HCT116 (cell line): ENCODE measurements at regions not wholly inside any gene's neighbourhood (a gene's known extent, or its start where the extent isn't known, plus 50 kb on each side); places are given as distances from the start of the nearest gene placed in this dataset.

Experiments
- ATAC-seq: fragments of 200-7000 bp; cut with Tn5 transposase; 2 replicates; pipeline ENCODE4 v1.9.1; 2020; ENCODE audit warnings: mild to moderate bottlenecking, moderate library complexity
- BruUV-seq: library from RNA; stranded (reverse); fragments of 400-500 nt; replicated peaks from 2 replicates; lab custom pipeline; 2021; lab: Mats Ljungman, UMichigan
- CTCF ChIA-PET: fragments of 300-600 bp; sonication (Branson Sonifier 250); formaldehyde crosslinking; loops from one replicate; lab custom pipeline; 2021; ENCODE audit warnings: antibody characterized with exemption; lab: Charles Lee
- POLR2A ChIA-PET: fragments of 300-600, 350-600 bp; sonication (Branson Sonifier 250); formaldehyde crosslinking; loops from one replicate; lab custom pipeline; 2021; ENCODE audit warnings: antibody characterized with exemption; lab: Charles Lee
- RAD21 ChIA-PET, 2 experiments: fragments of 300-600 bp; sonication (Branson Sonifier 250); formaldehyde crosslinking; loops; one replicate each; lab custom pipeline; 2023; ENCODE audit warnings: low total read pairs in 2 of 2; ENCODE audit not compliant: uncharacterized antibody in 2 of 2, unreplicated experiment in 2 of 2, low non-redundant PET in 1 of 2; lab: Charles Lee
- DNase-seq: peaks from one replicate; pipeline ENCODE4 v3.0.0-alpha.2; 2010; ENCODE audit warnings: low read depth, low spot score
- H2AFZ ChIP-seq: fragments of 200-600 bp; shearing (Covaris generic), sonication (generic); 2 replicates; pipeline ENCODE4 v1.6.1; 2017; ENCODE audit warnings: low read depth, mixed run types, mixed read lengths, antibody characterized with exemption, low read length; ENCODE audit not compliant: poor library complexity, severe bottlenecking
- H3K27ac ChIP-seq: 2 replicates; pipeline ENCODE4 v1.5.1; 2012; ENCODE audit warnings: low read depth, low read length
- H3K27me3 ChIP-seq: fragments of 200-600 bp; sonication (generic); 2 replicates; pipeline ENCODE4 v1.6.1; 2016; ENCODE audit warnings: mixed run types, low read length, mixed read lengths; ENCODE audit not compliant: insufficient read depth
- H3K36me3 ChIP-seq, 2 experiments: fragments of 200-500 bp in 1 of 2; fragments of 200-600 bp in 1 of 2; sonication (Bioruptor generic) in 1 of 2; sonication (generic) in 1 of 2; 2 replicates each; pipeline versions ENCODE4 v1.5.1 to v1.6.1; 2014 to 2016; ENCODE audit warnings: low read length in 2 of 2, inconsistent platforms in 1 of 2, mixed read lengths in 1 of 2, mixed run types in 1 of 2; ENCODE audit not compliant: insufficient read depth in 2 of 2, control insufficient read depth in 1 of 2
- H3K4me1 ChIP-seq, 2 experiments: fragments of 200-600 bp in 1 of 2; sonication (generic) in 1 of 2; 2 replicates each; pipeline versions ENCODE4 v1.5.1 to v1.6.1; 2012 to 2017; ENCODE audit warnings: low read length in 2 of 2, inconsistent platforms in 1 of 2, mild to moderate bottlenecking in 1 of 2, mixed read lengths in 1 of 2, mixed run types in 1 of 2, moderate library complexity in 1 of 2; ENCODE audit not compliant: insufficient read depth in 2 of 2, control insufficient read depth in 1 of 2
- H3K4me2 ChIP-seq: fragments of 200-600 bp; sonication (generic); 2 replicates; pipeline ENCODE4 v1.6.1; 2017; ENCODE audit warnings: mixed run types, low read length, mixed read lengths
- H3K4me3 ChIP-seq, 2 experiments: fragments of 200-600 bp in 1 of 2; sonication (generic) in 1 of 2; replicated peaks in 1 of 2; 2 replicates each; pipeline ENCODE4 v1.5.1; 2011 to 2016; ENCODE audit warnings: low read length in 2 of 2, control low read depth in 1 of 2, low read depth in 1 of 2, mild to moderate bottlenecking in 1 of 2, mixed read lengths in 1 of 2, mixed run types in 1 of 2
- H3K79me2 ChIP-seq: fragments of 200-600 bp; sonication (generic); 2 replicates; pipeline ENCODE4 v1.6.1; 2017; ENCODE audit warnings: mild to moderate bottlenecking, mixed run types, low read length, moderate library complexity, mixed read lengths; ENCODE audit not compliant: insufficient read depth
- H3K9ac ChIP-seq: fragments of 200-600 bp; sonication (generic); 2 replicates; pipeline ENCODE4 v1.6.1; 2016; ENCODE audit warnings: low read length, mixed read lengths
- H3K9me2 ChIP-seq: fragments of 200-600 bp; sonication (generic), shearing (Covaris generic); 2 replicates; pipeline ENCODE4 v1.6.1; 2017; ENCODE audit warnings: mixed run types, mild to moderate bottlenecking, moderate library complexity; ENCODE audit not compliant: insufficient read depth
- H3K9me3 ChIP-seq, 2 experiments: fragments of 200-500 bp in 1 of 2; fragments of 200-600 bp in 1 of 2; sonication (Bioruptor generic) in 1 of 2; sonication (generic) in 1 of 2; 2 replicates each; pipeline ENCODE4 v1.6.1; 2014 to 2017; ENCODE audit warnings: low read length in 2 of 2, mixed read lengths in 2 of 2, inconsistent platforms in 1 of 2, low read depth in 1 of 2, mild to moderate bottlenecking in 1 of 2, mixed run types in 1 of 2, moderate library complexity in 1 of 2; ENCODE audit not compliant: control insufficient read depth in 1 of 2, insufficient read depth in 1 of 2
- H4K20me1 ChIP-seq: fragments of 200-600 bp; sonication (generic), shearing (Covaris generic); 2 replicates; pipeline ENCODE4 v1.6.1; 2017; ENCODE audit warnings: mixed run types, mild to moderate bottlenecking, moderate library complexity; ENCODE audit not compliant: insufficient read depth
- CBX3 ChIP-seq: IDR thresholded peaks from 2 replicates; pipeline ENCODE4 v1.6.1; 2012; ENCODE audit warnings: low read depth
- CEBPB ChIP-seq: IDR thresholded peaks from 2 replicates; pipeline ENCODE4 v1.6.1; 2012; ENCODE audit warnings: low read depth
- EGR1 ChIP-seq: IDR thresholded peaks from 2 replicates; pipeline ENCODE4 v1.6.1; 2012; ENCODE audit warnings: low read depth
- ELF1 ChIP-seq: IDR thresholded peaks from 2 replicates; pipeline ENCODE4 v1.6.1; 2012; ENCODE audit warnings: low read depth, borderline replicate concordance
- EZH2 ChIP-seq: fragments of 200-600 bp; sonication (generic); IDR thresholded peaks from 2 replicates; pipeline ENCODE4 v1.6.1; 2017; ENCODE audit warnings: antibody characterized with exemption, mixed run types
- EZH2phosphoT487 ChIP-seq: fragments of 200-600 bp; IDR thresholded peaks from 2 replicates; pipeline ENCODE4 v1.6.1; 2018; ENCODE audit warnings: antibody characterized with exemption, borderline replicate concordance
- FOSL1 ChIP-seq: IDR thresholded peaks from 2 replicates; pipeline ENCODE4 v1.6.1; 2012; ENCODE audit warnings: low read depth
- RAD21 ChIP-seq: IDR thresholded peaks from 2 replicates; pipeline ENCODE4 v1.6.1; 2012; ENCODE audit warnings: low read depth, mild to moderate bottlenecking
- SIN3A ChIP-seq: IDR thresholded peaks from 2 replicates; pipeline ENCODE4 v1.6.1; 2012; ENCODE audit warnings: low read depth
- SRF ChIP-seq: IDR thresholded peaks from 2 replicates; pipeline ENCODE4 v1.6.1; 2012; ENCODE audit warnings: low read depth
- ZFX ChIP-seq: fragments of 450-650 bp; IDR thresholded peaks from 2 replicates; pipeline ENCODE4 v1.6.1; 2017
- ZNF274 ChIP-seq: fragments of 200-500 bp; sonication (Bioruptor generic); IDR thresholded peaks from 2 replicates; pipeline ENCODE4 v1.6.1; 2014; ENCODE audit warnings: mild to moderate bottlenecking, low read depth, low read length, inconsistent platforms
- intact Hi-C: fragments of 100-400 bp; cut with micrococcal nuclease; formaldehyde crosslinking; loops from 2 replicates; pipeline ENCODE4 v1.10.0; 2022
- TF ChIP-seq, protein P1 (sequence below): IDR thresholded peaks from 2 replicates; pipeline ENCODE4 v1.6.1; 2012
- TF ChIP-seq, protein P2 (sequence below): IDR thresholded peaks from 2 replicates; pipeline ENCODE4 v1.6.1; 2011; ENCODE audit warnings: mild to moderate bottlenecking, low read length, moderate library complexity; ENCODE audit not compliant: insufficient replicate concordance; ENCODE audit errors: extremely low read depth
- TF ChIP-seq, protein P3 (sequence below): IDR thresholded peaks from 2 replicates; pipeline ENCODE4 v1.6.1; 2012; ENCODE audit warnings: low read depth

- ATAC-seq, result no peak
- no peak overlapping the region for H3K9ac ChIP-seq
- no peaks in the 10 kb centered on the region for H3K9me2 ChIP-seq
- intact Hi-C loops, result no loop called here
- BruUV-seq, result no TSS peak
- no peaks in the 10 kb centered on the region for H3K9me3 ChIP-seq
- H2AFZ ChIP-seq, result no peak overlapping the region
- POLR2A ChIA-PET, result no interaction called here
- H3K4me2 ChIP-seq, result no peak overlapping the region
- H3K27me3 ChIP-seq, result peaks cover 35% of the 10 kb centered on the region
- H3K27ac ChIP-seq, result no peak overlapping the region
- TF ChIP-seq ELF1 (no peak), FOSL1 (no peak), SRF (no peak), EGR1 (no peak), RAD21 (no peak), CBX3 (no peak), SIN3A (no peak)
- TF ChIP-seq, protein P1, sequence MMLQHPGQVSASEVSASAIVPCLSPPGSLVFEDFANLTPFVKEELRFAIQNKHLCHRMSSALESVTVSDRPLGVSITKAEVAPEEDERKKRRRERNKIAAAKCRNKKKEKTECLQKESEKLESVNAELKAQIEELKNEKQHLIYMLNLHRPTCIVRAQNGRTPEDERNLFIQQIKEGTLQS, result no peak
- CTCF ChIA-PET, result no interaction called here
- DNase-seq, result no peak
- no peaks in the 10 kb centered on the region; the same call in 1 of the 2 replicates for H4K20me1 ChIP-seq
- RAD21 ChIA-PET, result no interaction called here
- no peak overlapping the region for H3K4me3 ChIP-seq
- no peaks in the 10 kb centered on the region for H3K79me2 ChIP-seq
- H3K4me1 ChIP-seq, result no peaks in the 10 kb centered on the region
- no peaks in the 10 kb centered on the region for H3K36me3 ChIP-seq
These were observed 235.7 kb downstream of the ICE1 start for GRCh38 chr5:5658226-5658625.

DNA sequence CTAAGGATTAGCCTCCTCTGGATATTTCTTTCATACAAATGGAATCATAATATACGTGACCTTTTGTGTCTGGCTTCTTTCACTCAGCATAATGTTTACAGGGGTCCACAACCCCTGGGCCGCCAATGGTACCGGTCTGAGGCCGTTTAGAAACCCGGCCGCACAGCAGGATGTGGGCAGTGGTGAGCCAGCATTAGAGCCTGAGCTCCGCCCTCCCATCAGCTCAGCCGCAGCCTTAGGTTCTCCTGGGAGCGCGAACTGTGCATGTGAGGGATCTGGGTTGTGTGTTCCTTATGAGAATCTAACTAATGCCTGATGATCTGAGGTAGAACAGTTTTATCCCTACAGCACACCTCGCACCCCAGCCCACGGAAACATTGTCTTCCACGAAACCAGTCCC, 229.7 kb downstream of the ICE1 start:
- H2AFZ ChIP-seq, result no peak overlapping the region
- POLR2A ChIA-PET, result no interaction called here
- RAD21 ChIA-PET, result no interaction called here
- ATAC-seq (no peak), DNase-seq (no peak)
- H3K9ac ChIP-seq, result no peak overlapping the region
- no peaks in the 10 kb centered on the region for H3K9me3 ChIP-seq
- H3K4me2 ChIP-seq, result no peak overlapping the region
- no TSS peak for BruUV-seq
- no peaks in the 10 kb centered on the region for H3K4me1 ChIP-seq
- H3K9me2 ChIP-seq, result no peaks in the 10 kb centered on the region
- H3K4me3 ChIP-seq, result no peak overlapping the region
- intact Hi-C loops, result no loop called here
- no peak overlapping the region for H3K27ac ChIP-seq
- CTCF ChIA-PET, result no interaction called here
- H3K79me2 ChIP-seq, result no peaks in the 10 kb centered on the region
- H3K36me3 ChIP-seq, result no peaks in the 10 kb centered on the region
- peaks cover 21% of the 10 kb centered on the region for H3K27me3 ChIP-seq
- H4K20me1 ChIP-seq, result no peaks in the 10 kb centered on the region; the same call in 1 of the 2 replicates
- TF ChIP-seq CEBPB (no peak), ZFX (no peak), RAD21 (no peak), FOSL1 (no peak), EZH2 (no peak), EZH2phosphoT487 (no peak), ELF1 (no peak), ZNF274 (no peak)
- TF ChIP-seq, protein P2, sequence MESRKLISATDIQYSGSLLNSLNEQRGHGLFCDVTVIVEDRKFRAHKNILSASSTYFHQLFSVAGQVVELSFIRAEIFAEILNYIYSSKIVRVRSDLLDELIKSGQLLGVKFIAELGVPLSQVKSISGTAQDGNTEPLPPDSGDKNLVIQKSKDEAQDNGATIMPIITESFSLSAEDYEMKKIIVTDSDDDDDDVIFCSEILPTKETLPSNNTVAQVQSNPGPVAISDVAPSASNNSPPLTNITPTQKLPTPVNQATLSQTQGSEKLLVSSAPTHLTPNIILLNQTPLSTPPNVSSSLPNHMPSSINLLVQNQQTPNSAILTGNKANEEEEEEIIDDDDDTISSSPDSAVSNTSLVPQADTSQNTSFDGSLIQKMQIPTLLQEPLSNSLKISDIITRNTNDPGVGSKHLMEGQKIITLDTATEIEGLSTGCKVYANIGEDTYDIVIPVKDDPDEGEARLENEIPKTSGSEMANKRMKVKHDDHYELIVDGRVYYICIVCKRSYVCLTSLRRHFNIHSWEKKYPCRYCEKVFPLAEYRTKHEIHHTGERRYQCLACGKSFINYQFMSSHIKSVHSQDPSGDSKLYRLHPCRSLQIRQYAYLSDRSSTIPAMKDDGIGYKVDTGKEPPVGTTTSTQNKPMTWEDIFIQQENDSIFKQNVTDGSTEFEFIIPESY, result no peak
- TF ChIP-seq, protein P3, sequence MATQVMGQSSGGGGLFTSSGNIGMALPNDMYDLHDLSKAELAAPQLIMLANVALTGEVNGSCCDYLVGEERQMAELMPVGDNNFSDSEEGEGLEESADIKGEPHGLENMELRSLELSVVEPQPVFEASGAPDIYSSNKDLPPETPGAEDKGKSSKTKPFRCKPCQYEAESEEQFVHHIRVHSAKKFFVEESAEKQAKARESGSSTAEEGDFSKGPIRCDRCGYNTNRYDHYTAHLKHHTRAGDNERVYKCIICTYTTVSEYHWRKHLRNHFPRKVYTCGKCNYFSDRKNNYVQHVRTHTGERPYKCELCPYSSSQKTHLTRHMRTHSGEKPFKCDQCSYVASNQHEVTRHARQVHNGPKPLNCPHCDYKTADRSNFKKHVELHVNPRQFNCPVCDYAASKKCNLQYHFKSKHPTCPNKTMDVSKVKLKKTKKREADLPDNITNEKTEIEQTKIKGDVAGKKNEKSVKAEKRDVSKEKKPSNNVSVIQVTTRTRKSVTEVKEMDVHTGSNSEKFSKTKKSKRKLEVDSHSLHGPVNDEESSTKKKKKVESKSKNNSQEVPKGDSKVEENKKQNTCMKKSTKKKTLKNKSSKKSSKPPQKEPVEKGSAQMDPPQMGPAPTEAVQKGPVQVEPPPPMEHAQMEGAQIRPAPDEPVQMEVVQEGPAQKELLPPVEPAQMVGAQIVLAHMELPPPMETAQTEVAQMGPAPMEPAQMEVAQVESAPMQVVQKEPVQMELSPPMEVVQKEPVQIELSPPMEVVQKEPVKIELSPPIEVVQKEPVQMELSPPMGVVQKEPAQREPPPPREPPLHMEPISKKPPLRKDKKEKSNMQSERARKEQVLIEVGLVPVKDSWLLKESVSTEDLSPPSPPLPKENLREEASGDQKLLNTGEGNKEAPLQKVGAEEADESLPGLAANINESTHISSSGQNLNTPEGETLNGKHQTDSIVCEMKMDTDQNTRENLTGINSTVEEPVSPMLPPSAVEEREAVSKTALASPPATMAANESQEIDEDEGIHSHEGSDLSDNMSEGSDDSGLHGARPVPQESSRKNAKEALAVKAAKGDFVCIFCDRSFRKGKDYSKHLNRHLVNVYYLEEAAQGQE, result no peak
